HAP-1 (cell line): ENCODE measurements at regions not wholly inside any gene's neighbourhood (a gene's known extent, or its start where the extent isn't known, plus 50 kb on each side); places are given as distances from the start of the nearest gene placed in this dataset.
"Not testable (repeated sequence)": the region's sequence is repeated elsewhere in the genome, so short reads cannot be mapped to it uniquely, and the experiment has no call there.

Experiments used
- DNase-seq, 2 experiments: peaks; one replicate each; pipeline ENCODE4 v3.0.0-alpha.2; 2016 to 2020; ENCODE audit warnings: low spot score in 2 of 2
- H3K27me3 ChIP-seq: fragments of 250-450 bp; sonication (Bioruptor Pico); 2 replicates; pipeline ENCODE4 v1.5.1; 2020; ENCODE audit warnings: low read depth, mild to moderate bottlenecking, moderate library complexity
- H3K36me3 ChIP-seq: fragments of 250-450 bp; sonication (Bioruptor Pico); replicated peaks from 2 replicates; pipeline ENCODE4 v1.5.1; 2020; ENCODE audit warnings: mild to moderate bottlenecking
- H3K4me1 ChIP-seq: fragments of 250-450 bp; sonication (Bioruptor Pico); 2 replicates; pipeline ENCODE4 v1.5.1; 2020; ENCODE audit warnings: mild to moderate bottlenecking
- H3K4me3 ChIP-seq: fragments of 250-450 bp; sonication (Bioruptor Pico); 2 replicates; pipeline ENCODE4 v1.5.1; 2020; ENCODE audit warnings: mild to moderate bottlenecking, moderate library complexity
- H3K9me3 ChIP-seq: fragments of 250-450 bp; sonication (Bioruptor Pico); 2 replicates; pipeline ENCODE4 v1.5.1; 2020; ENCODE audit warnings: mild to moderate bottlenecking, moderate library complexity
- in situ Hi-C: fragments of 300-500 bp; cut with MboI; formaldehyde crosslinking; loops from 3 replicates; pipeline ENCODE4 v1.14.3; 2020; ENCODE audit warnings: low sequenced_read_pairs, inconsistent platforms, mixed read lengths

DNA sequence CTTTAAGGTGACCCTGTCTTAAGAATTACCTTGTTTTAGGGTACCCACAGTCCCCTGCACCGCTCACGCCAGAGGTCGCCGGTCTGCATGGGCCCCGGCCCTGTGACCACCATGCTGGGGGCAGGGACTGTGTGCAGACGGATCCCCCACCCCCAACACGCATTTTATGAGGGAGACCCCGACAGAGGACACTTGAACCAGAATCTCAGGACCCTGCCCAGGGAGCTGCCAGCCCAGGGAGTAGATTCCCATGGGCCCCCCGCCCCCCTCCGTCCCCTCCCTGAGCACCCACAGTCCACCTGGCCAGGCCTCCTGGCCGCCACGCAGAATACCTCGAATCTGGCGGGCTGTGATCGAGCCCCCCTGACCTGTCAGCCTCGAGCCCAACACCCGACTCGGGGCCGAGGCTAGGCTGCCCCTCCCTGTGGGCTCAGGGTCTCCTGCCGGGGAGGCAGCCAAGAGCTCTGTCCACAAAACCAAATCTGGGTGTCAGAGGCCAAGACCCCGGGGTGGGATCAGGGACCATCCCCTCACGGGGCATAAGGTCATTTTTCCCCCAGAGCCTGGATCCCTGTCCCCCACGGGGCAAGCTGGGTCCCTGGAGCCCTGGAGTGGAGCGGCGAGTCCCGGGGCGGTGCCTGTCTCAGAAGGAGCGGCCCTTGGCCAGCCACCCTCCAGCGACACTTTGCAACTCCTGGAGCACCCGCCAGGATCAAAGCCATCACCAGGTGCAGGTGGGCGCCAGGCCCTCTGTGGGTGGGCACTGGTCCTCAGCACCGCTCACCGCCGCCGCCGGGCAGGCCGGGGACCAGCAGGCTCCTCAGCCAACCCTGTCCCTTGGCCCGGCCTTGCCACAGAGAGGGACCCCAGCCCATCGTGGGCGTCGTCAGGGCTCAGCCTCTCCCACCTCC is 155.8 kb upstream of the PKP2 start:
- Histone ChIP-seq H3K27me3 (peaks cover 28% of the 10 kb centered on the region), H3K4me3 (no peak overlapping the region), H3K4me1 (no peaks in the 10 kb centered on the region), H3K9me3 (no peaks in the 10 kb centered on the region), H3K36me3 (no peaks in the 10 kb centered on the region)
- DNase-seq: no peak
- in situ Hi-C loops: no loop called here

DNA sequence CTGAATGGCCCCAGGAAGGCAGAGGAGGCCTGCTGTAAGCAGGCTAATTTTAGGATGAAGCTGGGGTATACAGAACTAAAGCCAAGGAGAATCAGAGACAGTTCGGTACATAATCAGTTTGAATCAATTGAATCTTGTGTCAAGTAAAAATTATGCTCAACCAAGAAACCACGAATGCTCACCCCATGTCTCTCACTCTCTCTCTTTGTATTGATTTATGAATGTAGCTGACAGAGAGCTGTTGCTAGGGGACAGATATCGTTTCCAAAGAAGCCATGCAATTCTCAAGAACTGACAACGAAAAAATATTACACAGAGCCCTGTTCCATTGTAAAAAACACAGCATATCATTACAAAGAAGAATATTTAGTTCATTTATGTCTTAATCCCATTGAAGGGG is 151.1 kb upstream of the PKP2 start:
- in situ Hi-C loops: no loop called here
- Histone ChIP-seq H3K36me3 (no peaks in the 10 kb centered on the region), H3K27me3 (peaks cover 30% of the 10 kb centered on the region; the same call in 1 of the 2 replicates), H3K4me1 (no peaks in the 10 kb centered on the region), H3K9me3 (no peaks in the 10 kb centered on the region), H3K4me3 (no peak overlapping the region)
- no peak for DNase-seq

DNA sequence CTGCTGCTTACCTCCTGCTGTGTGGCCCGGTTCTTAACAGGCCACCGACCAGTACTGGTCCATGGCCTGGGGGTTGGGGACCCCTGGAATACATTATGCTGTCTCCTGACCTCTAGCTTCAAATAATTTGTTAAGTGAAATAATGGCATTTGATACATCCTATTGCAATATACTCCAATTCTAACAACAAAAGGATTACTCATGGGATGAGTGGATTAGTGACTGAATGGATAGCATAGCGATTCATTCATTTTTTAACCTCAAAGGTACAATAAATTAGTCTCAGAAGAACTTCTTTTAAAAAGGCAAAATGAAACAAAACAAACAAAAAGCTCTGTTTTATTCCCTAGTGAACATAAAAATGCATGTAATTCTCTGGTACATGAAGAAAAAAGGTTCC is 147.9 kb upstream of the PKP2 start:
- no peaks in the 10 kb centered on the region for H3K4me1 ChIP-seq
- H3K4me3 ChIP-seq: no peak overlapping the region
- in situ Hi-C loops: no loop called here
- no peaks in the 10 kb centered on the region for H3K36me3 ChIP-seq
- H3K27me3 ChIP-seq: peaks cover 15% of the 10 kb centered on the region
- H3K9me3 ChIP-seq: no peaks in the 10 kb centered on the region
- peak in 1 of 2 experiments; percentile 35 for DNase-seq

- H3K4me3 ChIP-seq: no peak overlapping the region
Observed at GRCh38 chr12:33041562-33041961, 145.0 kb upstream of the PKP2 start.

DNA sequence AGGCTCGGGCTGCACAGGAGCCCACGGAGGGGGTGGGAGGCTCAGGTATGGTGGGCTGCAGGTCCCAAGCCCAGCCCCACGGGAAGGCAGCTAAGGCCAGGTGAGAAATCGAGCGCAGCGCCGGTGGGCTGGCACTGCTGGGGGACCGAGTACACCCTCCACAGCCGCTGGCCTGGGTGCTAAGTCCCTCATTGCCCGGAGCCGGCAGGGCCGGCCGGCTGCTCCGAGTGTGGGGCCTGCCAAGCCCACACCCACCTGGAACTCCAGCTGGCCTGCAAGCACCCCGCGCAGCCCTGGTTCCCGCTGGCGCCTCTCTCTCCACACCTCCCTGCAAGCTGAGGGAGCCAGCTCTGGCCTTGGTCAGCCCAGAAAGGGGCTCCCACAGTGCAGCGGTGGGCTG is 137.4 kb upstream of the PKP2 start:
- H3K9me3 ChIP-seq, H3K4me3 ChIP-seq, in situ Hi-C loops, DNase-seq, H3K36me3 ChIP-seq, H3K4me1 ChIP-seq, H3K27me3 ChIP-seq: not testable (repeated sequence)

More at GRCh38 chr12:33041562-33041961, 145.0 kb upstream of the PKP2 start:
- peaks cover 6% of the 10 kb centered on the region for H3K27me3 ChIP-seq
- no peak for DNase-seq
- H3K9me3 ChIP-seq: no peaks in the 10 kb centered on the region
- in situ Hi-C loops: no loop called here
- H3K4me1 ChIP-seq: no peaks in the 10 kb centered on the region
- H3K36me3 ChIP-seq: no peaks in the 10 kb centered on the region

GRCh38 chr12:33026791-33027190 is 130.2 kb upstream of the PKP2 start:
- Histone ChIP-seq H3K4me1 (no peaks in the 10 kb centered on the region), H3K27me3 (no peaks in the 10 kb centered on the region), H3K4me3 (no peak overlapping the region), H3K36me3 (no peaks in the 10 kb centered on the region), H3K9me3 (no peaks in the 10 kb centered on the region)
- in situ Hi-C loops: no loop called here
- no peak for DNase-seq

GRCh38 chr12:33022724-33023123 is 126.1 kb upstream of the PKP2 start:
- H3K4me1 ChIP-seq, H3K36me3 ChIP-seq, H3K9me3 ChIP-seq, DNase-seq, in situ Hi-C loops, H3K4me3 ChIP-seq, H3K27me3 ChIP-seq: not testable (repeated sequence)

GRCh38 chr12:33017029-33017428 is 120.5 kb upstream of the PKP2 start:
- in situ Hi-C loops, H3K9me3 ChIP-seq, DNase-seq, H3K4me3 ChIP-seq, H3K27me3 ChIP-seq, H3K36me3 ChIP-seq, H3K4me1 ChIP-seq: not testable (repeated sequence)

GRCh38 chr12:33012226-33012625 is 115.6 kb upstream of the PKP2 start:
- H3K36me3 ChIP-seq: no peaks in the 10 kb centered on the region
- DNase-seq: no peak
- no peak overlapping the region for H3K4me3 ChIP-seq
- H3K9me3 ChIP-seq: no peaks in the 10 kb centered on the region
- in situ Hi-C loops: no loop called here
- H3K4me1 ChIP-seq: no peaks in the 10 kb centered on the region
- no peaks in the 10 kb centered on the region for H3K27me3 ChIP-seq

DNA sequence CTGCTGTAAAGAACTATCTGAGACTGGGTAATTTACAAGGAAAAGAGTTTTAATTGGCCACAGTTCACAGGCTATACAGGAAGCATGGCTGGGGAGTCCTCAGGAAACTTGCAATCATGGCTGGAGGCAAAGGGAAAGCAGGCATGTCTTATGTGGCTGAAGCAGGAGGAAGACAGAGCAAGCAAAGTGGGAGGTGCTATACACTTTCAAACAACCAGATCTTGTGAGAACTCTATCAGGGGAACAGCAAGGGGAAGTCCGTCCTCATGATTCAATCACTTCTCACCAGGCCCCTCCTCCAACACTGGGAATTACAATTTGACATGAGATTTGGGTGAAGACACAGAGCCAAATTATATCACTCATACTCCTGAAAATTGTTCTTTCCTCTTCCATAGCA is 109.5 kb upstream of the PKP2 start:
- Histone ChIP-seq H3K4me1 (no peaks in the 10 kb centered on the region), H3K9me3 (no peaks in the 10 kb centered on the region), H3K36me3 (no peaks in the 10 kb centered on the region), H3K4me3 (no peak overlapping the region), H3K27me3 (no peaks in the 10 kb centered on the region)
- in situ Hi-C loops: no loop called here
- no peak for DNase-seq

GRCh38 chr12:33000016-33000415 is 103.4 kb upstream of the PKP2 start:
- H3K27me3 ChIP-seq: 0 out of 2 replicates have a peak, but pooled peaks cover 4% of the 10 kb centered on the region
- no peak overlapping the region for H3K4me3 ChIP-seq
- H3K4me1 ChIP-seq: no peaks in the 10 kb centered on the region
- no peak for DNase-seq
- no peaks in the 10 kb centered on the region for H3K9me3 ChIP-seq
- in situ Hi-C loops: no loop called here
- no peaks in the 10 kb centered on the region for H3K36me3 ChIP-seq

GRCh38 chr12:32997471-32997870 is 100.9 kb upstream of the PKP2 start:
- Histone ChIP-seq H3K4me3 (no peak overlapping the region), H3K4me1 (no peaks in the 10 kb centered on the region), H3K27me3 (0 out of 2 replicates have a peak, but pooled peaks cover 4% of the 10 kb centered on the region), H3K36me3 (no peaks in the 10 kb centered on the region), H3K9me3 (no peaks in the 10 kb centered on the region)
- in situ Hi-C loops: no loop called here
- no peak for DNase-seq

- H3K4me1 ChIP-seq: no peaks in the 10 kb centered on the region
- 0 out of 2 replicates have a peak, but pooled peaks cover 8% of the 10 kb centered on the region for H3K27me3 ChIP-seq
- H3K9me3 ChIP-seq: no peaks in the 10 kb centered on the region
- H3K4me3 ChIP-seq: no peak overlapping the region
- no peaks in the 10 kb centered on the region for H3K36me3 ChIP-seq
- in situ Hi-C loops: no loop called here
- no peak for DNase-seq
Observed at GRCh38 chr12:32995623-32996022, 99.0 kb upstream of the PKP2 start.

- Histone ChIP-seq H3K27me3 (0 out of 2 replicates have a peak, but pooled peaks cover 4% of the 10 kb centered on the region), H3K4me1 (no peaks in the 10 kb centered on the region), H3K36me3 (no peaks in the 10 kb centered on the region), H3K9me3 (no peaks in the 10 kb centered on the region), H3K4me3 (no peak overlapping the region)
- DNase-seq: no peak
- in situ Hi-C loops: no loop called here
Observed at GRCh38 chr12:32993404-32993803, 96.8 kb upstream of the PKP2 start.
